Left lung (tissue), 4 donors: ENCODE measurements at regions not wholly inside any gene's neighbourhood (a gene's known extent, or its start where the extent isn't known, plus 50 kb on each side); places are given as distances from the start of the nearest gene placed in this dataset.

Experiments
- ATAC-seq: fragments of 200-7000 bp; cut with Tn5 transposase; one replicate; pipeline ENCODE4 v1.9.1; 2020; ENCODE audit warnings: moderate library complexity
- DNase-seq, 4 donors: peaks; one replicate each; pipeline ENCODE4 v3.0.0-alpha.2; 2013 to 2020
- H3K27ac ChIP-seq, 2 donors: fragments of 200-600 bp; sonication (generic) in 1 of 2; one replicate each; pipeline versions ENCODE4 v1.5.0 to v1.8.0; 2020 to 2021
- H3K27me3 ChIP-seq, 2 donors: fragments of 200-600 bp; sonication (generic) in 1 of 2; one replicate each; pipeline versions ENCODE4 v1.5.0 to v1.8.0; 2020 to 2021
- H3K36me3 ChIP-seq, 2 donors: fragments of 200-600 bp; sonication (generic) in 1 of 2; one replicate each; pipeline versions ENCODE4 v1.5.0 to v1.8.0; 2020 to 2021
- H3K4me1 ChIP-seq, 2 donors: fragments of 200-600 bp; one replicate each; pipeline ENCODE4 v1.8.0; 2021
- H3K4me3 ChIP-seq, 2 donors: fragments of 200-600 bp; sonication (generic) in 1 of 2; one replicate each; pipeline versions ENCODE4 v1.5.0 to v1.8.0; 2020 to 2021; ENCODE audit warnings: mild to moderate bottlenecking in 1 of 2
- H3K9me3 ChIP-seq, 2 donors: fragments of 200-600 bp; sonication (generic) in 1 of 2; one replicate each; pipeline versions ENCODE4 v1.5.0 to v1.8.0; 2020 to 2021
- intact Hi-C, 2 donors: fragments of 100-400 bp; cut with DNase I; formaldehyde crosslinking; loops; one replicate each; pipeline versions ENCODE4 v1.11.2 to v1.14.2; 2022
- TF ChIP-seq, protein P1 (sequence below), 2 donors: fragments of 200-600 bp; sonication (generic) in 1 of 2; IDR thresholded peaks; one replicate each; pipeline versions ENCODE4 v1.5.0 to v1.8.0; 2021; ENCODE audit warnings: antibody characterized with exemption in 2 of 2
- donor health status: DM: no; HTN: yes; CAD: no.
- donor health status: DM: no; HTN: no; CAD: no.

DNA sequence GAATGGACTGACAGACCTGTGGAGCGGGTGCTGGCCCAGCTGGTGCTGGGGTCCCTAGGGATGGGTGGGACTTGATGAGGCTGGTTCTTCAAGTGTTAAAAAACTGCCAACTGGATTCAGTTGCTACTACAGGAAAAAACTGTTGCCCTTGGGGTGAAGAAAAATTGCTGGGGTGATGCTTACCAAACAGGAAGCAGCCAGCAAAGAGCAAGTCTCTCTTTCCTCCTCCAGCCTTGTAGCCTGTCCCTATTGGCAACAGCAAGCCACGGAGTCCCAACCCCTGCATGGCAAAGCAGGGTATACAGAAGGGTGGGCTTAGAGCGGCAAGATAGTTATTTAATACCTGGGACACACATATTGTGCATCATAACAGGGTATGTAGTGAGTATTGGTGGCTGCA, 60.1 kb upstream of the ATP8A1 start:
- intact Hi-C loops, result no loop called here
- TF ChIP-seq, protein P1, sequence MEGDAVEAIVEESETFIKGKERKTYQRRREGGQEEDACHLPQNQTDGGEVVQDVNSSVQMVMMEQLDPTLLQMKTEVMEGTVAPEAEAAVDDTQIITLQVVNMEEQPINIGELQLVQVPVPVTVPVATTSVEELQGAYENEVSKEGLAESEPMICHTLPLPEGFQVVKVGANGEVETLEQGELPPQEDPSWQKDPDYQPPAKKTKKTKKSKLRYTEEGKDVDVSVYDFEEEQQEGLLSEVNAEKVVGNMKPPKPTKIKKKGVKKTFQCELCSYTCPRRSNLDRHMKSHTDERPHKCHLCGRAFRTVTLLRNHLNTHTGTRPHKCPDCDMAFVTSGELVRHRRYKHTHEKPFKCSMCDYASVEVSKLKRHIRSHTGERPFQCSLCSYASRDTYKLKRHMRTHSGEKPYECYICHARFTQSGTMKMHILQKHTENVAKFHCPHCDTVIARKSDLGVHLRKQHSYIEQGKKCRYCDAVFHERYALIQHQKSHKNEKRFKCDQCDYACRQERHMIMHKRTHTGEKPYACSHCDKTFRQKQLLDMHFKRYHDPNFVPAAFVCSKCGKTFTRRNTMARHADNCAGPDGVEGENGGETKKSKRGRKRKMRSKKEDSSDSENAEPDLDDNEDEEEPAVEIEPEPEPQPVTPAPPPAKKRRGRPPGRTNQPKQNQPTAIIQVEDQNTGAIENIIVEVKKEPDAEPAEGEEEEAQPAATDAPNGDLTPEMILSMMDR (IDR thresholded peaks at IDR 0.05), result no peak
- no peak for DNase-seq
- Histone ChIP-seq H3K27me3 (no peaks in the 10 kb centered on the region), H3K27ac (peak overlapping the region in 1 of 2 donors; percentile 36), H3K4me3 (no peak overlapping the region), H3K36me3 (no peaks in the 10 kb centered on the region), H3K9me3 (no peaks in the 10 kb centered on the region), H3K4me1 (no peaks in the 10 kb centered on the region)
- no peak for ATAC-seq

GRCh38 chr4:42715807-42716482, 59.0 kb upstream of the ATP8A1 start:
- DNase-seq (no peak), ATAC-seq (peak; percentile 61)
- intact Hi-C loops, result no loop called here
- Histone ChIP-seq H3K4me1 (no peaks in the 10 kb centered on the region), H3K27ac (no peak overlapping the region), H3K9me3 (no peaks in the 10 kb centered on the region), H3K36me3 (no peaks in the 10 kb centered on the region), H3K4me3 (no peak overlapping the region), H3K27me3 (no peaks in the 10 kb centered on the region)
- TF ChIP-seq, protein P1 (IDR thresholded peaks at IDR 0.05), result no peak

- Histone ChIP-seq H3K9me3 (no peaks in the 10 kb centered on the region), H3K4me3 (no peak overlapping the region), H3K4me1 (peaks cover 0 to 3% of the 10 kb centered on the region in 2 donors), H3K27me3 (no peaks in the 10 kb centered on the region), H3K36me3 (no peaks in the 10 kb centered on the region), H3K27ac (no peak overlapping the region)
- intact Hi-C loops, result no loop called here
- DNase-seq, result no peak
- TF ChIP-seq, protein P1 (IDR thresholded peaks at IDR 0.05), result no peak
- ATAC-seq, result no peak
Measured at GRCh38 chr4:42713391-42713790, 56.5 kb upstream of the ATP8A1 start.

GRCh38 chr4:42712854-42713253, 55.9 kb upstream of the ATP8A1 start:
- no peak overlapping the region for H3K4me3 ChIP-seq
- DNase-seq (no peak), ATAC-seq (no peak)
- intact Hi-C loops, result no loop called here
- H3K4me1 ChIP-seq, result peaks cover 0 to 3% of the 10 kb centered on the region in 2 donors
- no peak overlapping the region for H3K27ac ChIP-seq
- TF ChIP-seq, protein P1 (IDR thresholded peaks at IDR 0.05), result no peak
- no peaks in the 10 kb centered on the region for H3K36me3 ChIP-seq
- no peaks in the 10 kb centered on the region for H3K27me3 ChIP-seq
- no peaks in the 10 kb centered on the region for H3K9me3 ChIP-seq

DNA sequence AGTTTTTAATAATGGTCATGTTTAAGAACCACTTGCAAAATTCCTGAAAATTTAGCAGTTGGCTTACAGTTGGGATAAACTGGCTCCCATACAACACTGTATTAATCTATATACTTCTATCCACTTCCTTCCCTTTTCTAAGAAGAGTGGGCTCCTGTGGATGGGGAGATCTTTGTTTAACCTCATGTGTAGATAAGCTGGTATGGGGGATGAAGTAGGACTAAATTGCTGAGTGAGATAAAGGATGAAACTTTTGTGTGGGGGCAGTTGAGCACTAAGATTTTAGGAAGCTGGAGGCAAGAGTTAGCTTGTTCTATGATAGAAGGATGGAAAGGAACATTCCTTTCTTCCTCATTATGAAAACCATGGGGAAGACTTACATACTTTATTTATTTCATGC, 54.6 kb upstream of the ATP8A1 start:
- Histone ChIP-seq H3K4me1 (peaks cover 0 to 3% of the 10 kb centered on the region in 2 donors), H3K27ac (no peak overlapping the region), H3K9me3 (no peaks in the 10 kb centered on the region), H3K27me3 (no peaks in the 10 kb centered on the region), H3K4me3 (no peak overlapping the region), H3K36me3 (no peaks in the 10 kb centered on the region)
- ATAC-seq (no peak), DNase-seq (no peak)
- TF ChIP-seq, protein P1 (IDR thresholded peaks at IDR 0.05), result no peak
- intact Hi-C loops, result no loop called here
